Activated CD4-positive, CD25-positive, alpha-beta regulatory T cell treated with anti-CD3 and anti-CD28 coated beads, Interleukin-2, amount 50 U/mL, for 24 hours (primary cell): ENCODE measurements at regions not wholly inside any gene's neighbourhood (a gene's known extent, or its start where the extent isn't known, plus 50 kb on each side); places are given as distances from the start of the nearest gene placed in this dataset.

Experiments used
- ATAC-seq, 2 donors: fragments of 150-1000 bp; cut with Tn5 transposase; one replicate each; pipeline ENCODE4 v1.10.0; 2021; ENCODE audit warnings: mild to moderate bottlenecking in 1 of 2, moderate library complexity in 1 of 2

GRCh38 chr14:101027291-101027690 lies 123.8 kb upstream of the RTL1 start:
- ATAC-seq, result no peak

DNA sequence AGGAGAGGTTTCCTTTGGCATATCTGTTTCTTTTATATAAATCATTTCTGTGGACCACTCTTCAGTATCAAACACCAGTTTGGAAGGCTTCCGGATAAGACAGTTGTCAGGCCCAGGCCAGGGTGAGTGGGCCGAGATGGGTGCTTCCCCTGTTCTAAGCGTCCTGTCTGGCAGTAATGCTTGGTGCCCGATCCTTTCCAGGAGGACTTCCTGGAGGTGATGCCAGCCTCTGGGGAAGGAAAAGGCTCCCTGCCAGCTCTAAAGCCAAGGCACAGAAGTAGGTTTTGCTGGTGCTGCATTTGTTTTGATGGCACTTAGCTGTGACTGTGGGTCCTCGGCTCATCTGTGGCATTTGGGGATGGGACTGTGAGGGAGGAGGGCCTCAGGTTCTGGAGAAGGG lies 124.4 kb upstream of the RTL1 start:
- ATAC-seq, result no peak

- no peak for ATAC-seq
These were observed 125.6 kb upstream of the RTL1 start for GRCh38 chr14:101028971-101029667.

DNA sequence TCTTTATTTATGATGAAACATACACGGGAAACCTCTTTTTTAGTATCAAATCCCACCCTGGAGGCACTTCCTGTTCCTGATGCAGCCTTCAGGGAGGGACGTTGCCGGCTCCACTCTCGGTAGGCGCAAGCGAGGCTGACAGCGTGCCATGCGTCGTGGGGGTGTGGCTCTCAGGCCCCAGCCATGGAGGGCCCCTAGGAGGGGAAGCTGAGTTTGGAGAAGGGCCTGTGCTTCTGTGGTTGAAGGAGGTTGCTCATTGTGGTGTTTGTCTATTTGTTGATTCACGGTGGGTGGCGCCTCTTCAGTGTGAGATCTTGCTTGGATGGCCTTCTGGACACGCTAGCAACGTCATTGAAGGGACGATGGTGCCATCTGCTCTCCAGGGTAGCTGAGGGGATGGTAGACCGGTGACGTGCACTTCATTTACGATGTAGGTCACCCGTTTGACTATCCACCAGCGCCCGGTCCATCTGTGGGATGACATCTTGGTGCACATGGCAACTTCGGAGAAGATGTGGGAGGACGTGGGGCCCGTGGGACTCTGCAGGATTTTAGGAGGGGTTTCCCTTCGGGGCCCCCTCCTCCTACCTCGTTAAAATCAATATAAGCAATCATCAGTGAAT lies 126.3 kb upstream of the RTL1 start:
- ATAC-seq, result no peak

DNA sequence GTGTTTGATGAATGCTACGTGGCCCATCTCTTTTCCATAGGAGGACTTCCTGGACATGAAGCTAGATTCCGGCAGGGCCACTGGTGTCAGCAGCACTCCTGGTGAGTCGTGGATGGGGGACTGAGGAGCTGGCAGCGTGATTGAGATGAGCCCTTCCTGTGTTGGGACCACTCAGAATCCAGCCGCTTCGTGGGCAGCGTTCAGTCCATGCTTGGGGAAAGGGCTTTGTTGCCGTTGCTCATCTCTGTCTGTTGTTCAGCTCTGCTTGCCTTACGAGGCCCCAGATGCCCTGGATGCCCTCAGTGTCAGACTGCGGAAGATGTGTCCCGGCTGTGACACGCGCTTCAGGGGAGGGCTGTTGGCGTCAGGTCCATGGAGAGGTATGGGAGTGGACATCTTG lies 127.1 kb upstream of the RTL1 start:
- no peak for ATAC-seq

- no peak for ATAC-seq
These were observed 127.7 kb upstream of the RTL1 start for GRCh38 chr14:101031186-101031585.

- ATAC-seq, result no peak
These were observed 128.2 kb upstream of the RTL1 start for GRCh38 chr14:101031721-101032120.

GRCh38 chr14:101032433-101032832 lies 128.9 kb upstream of the RTL1 start:
- no peak for ATAC-seq

- ATAC-seq, result no peak
These were observed 129.5 kb upstream of the RTL1 start for GRCh38 chr14:101033006-101033405.

GRCh38 chr14:101033446-101034165 lies 130.1 kb upstream of the RTL1 start:
- ATAC-seq, result no peak

- ATAC-seq, result no peak
These were observed 131.5 kb upstream of the RTL1 start for GRCh38 chr14:101034986-101035385.

DNA sequence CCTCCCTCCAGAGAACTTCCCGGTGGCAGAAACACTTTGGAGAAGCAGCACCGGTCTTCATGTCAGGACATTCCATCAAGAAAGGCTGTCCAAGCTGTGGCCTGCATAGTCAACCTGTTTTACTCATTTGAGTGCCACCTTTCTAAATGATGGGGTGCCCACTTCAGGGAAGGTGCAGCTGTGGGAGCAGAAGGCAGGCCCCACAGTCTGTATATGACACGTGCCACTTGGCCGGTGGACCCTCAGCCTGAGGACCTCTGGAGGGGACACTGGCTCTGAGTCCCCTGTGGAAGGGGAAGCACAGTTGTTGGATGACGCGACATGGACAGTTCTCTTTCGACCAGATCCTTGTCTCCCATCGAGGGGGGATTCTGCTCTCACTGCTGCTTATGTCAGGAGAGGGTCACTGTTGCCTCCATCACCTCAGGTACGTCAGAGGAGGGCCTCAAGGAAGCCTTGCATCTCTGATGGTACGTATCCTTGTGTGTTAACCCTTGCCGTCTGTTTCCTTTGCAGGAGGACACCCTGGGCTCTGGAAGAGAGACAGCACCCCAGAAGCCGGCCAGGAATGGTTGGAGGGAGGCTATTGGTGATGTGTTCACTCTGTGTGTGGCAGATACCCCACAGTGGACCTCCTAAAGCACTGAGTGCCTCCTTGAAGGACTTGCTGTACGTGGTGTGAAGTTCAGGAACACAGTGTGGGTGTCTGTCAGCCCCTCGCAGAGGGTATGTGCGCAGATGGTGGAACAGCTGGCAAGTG lies 132.1 kb upstream of the RTL1 start:
- no peak for ATAC-seq

DNA sequence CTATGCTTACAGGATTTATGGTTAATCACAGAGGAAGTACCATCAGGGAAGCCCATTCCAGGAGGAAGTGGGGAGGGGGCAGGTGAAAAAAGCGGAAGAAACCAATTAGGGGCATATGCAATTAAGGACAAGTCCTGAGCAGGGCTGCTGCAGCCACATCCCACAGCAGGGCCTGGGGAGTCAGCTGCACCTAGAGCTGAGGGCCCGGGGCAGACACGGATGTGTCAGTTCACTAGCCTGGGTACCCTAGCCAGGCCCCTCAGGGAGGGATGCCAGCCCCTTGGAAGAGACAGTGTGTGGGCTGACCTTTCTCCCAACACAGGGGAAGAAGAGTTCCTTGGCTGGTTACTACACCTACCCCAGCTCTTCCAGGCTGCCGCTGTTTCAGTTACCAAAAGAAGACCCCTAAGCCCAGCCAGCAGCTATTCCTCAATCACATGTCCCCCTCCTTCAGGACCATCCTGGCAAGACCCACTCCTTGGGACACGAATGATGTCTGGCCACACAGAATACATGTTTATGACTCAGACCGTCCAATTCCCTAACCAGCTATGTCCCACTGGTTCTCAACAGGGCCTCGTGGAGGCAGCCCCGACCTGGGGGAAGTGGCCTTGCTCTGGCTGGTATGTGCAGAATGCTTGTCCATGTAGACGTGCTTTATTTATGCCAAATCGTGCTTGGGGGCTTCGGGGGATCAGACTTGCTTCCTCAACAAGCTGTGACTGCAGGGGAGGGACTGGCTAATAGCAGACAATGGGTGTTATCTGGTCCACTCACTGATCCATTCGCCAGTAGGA lies 133.7 kb upstream of the RTL1 start:
- ATAC-seq, result no peak

DNA sequence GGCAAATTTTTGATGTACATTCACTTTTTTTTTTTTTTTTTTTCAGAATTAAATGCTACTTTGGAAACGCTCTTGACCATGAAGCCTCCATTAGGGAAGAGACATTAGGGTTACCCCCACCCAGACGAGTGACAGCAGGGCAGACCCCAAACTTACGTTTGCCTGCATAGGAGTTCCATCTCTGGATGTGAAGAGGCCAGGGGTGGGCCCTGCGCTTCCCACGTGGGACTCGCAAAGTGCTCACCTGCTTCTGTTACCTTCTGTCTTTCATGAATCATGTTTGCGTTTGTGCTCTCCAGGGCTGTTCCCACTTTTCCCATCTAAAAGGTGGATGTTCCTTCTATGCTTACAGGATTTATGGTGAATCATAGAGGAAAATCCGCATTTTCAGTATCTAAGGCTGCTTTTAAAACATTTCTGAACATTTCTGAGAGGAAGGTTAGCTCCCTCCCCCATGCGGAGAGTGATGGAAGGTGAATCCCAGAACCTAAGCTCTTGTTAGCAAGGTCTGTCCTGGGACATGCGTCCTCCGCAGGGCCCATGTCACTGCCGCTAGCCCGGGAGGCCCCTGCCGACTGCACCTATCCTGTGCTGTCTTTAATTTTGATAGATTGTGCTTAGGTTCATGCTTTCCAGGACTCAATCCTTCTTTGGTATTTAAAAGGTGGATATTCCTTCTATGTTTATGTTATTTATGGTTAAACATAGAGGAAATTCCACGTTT lies 135.7 kb upstream of the RTL1 start:
- ATAC-seq, result no peak

GRCh38 chr14:101039755-101040138 lies 136.2 kb upstream of the RTL1 start:
- ATAC-seq, result no peak

- no peak for ATAC-seq
These were observed 137.3 kb upstream of the RTL1 start for GRCh38 chr14:101040538-101041442.

GRCh38 chr14:101043891-101044290 lies 140.4 kb upstream of the RTL1 start:
- no peak for ATAC-seq

- no peak for ATAC-seq
These were observed 141.2 kb upstream of the RTL1 start for GRCh38 chr14:101044741-101045140.

- ATAC-seq, result no peak
These were observed 142.0 kb upstream of the RTL1 start for GRCh38 chr14:101045511-101045910.

- ATAC-seq, result no peak
These were observed 142.5 kb upstream of the RTL1 start for GRCh38 chr14:101046071-101046470.

GRCh38 chr14:101047326-101047725 lies 143.8 kb upstream of the RTL1 start:
- ATAC-seq, result no peak
